GM10248 (cell line): ENCODE measurements at regions not wholly inside any gene's neighbourhood (a gene's known extent, or its start where the extent isn't known, plus 50 kb on each side); places are given as distances from the start of the nearest gene placed in this dataset.

ENCODE experiments used
- CTCF ChIA-PET: fragments of 300-600 bp; sonication (Branson Sonifier 250); formaldehyde crosslinking; extraction: SDS; loops from one replicate; lab custom pipeline; 2021; ENCODE audit warnings: antibody characterized with exemption; lab: Yijun Ruan, JAX
- POLR2A ChIA-PET: fragments of 350-650 bp; sonication (Branson Sonifier 250); formaldehyde crosslinking; extraction: SDS; loops from one replicate; lab custom pipeline; 2020; ENCODE audit warnings: antibody characterized with exemption; lab: Yijun Ruan, JAX
- DNase-seq: peaks from one replicate; pipeline ENCODE4 v3.0.0; 2012; ENCODE audit errors: extremely low spot score
- TF ChIP-seq, protein P1 (sequence below): IDR thresholded peaks from 2 replicates; pipeline ENCODE4 v1.5.1; 2012; ENCODE audit warnings: mild to moderate bottlenecking, low read depth; ENCODE audit errors: extremely low read depth, missing control alignments, control extremely low read depth

DNA sequence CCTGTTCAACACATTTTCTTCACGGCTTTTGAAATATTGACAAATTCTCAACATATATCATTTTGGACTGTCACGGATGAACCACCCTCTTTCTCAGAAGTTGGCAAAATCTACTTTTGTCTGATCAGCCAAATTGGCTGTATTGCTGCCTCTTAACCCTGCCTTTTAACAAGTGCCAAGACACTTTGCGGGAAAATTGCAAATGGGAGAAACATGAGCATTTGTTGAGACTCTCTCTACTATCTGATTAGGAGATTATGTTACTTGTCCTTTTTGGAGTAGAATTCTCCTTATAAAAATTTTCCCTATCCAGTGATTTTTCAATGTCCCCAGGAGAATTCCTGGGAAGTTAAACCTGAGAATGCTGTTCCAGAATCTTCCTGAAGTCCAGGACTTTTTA, 256.2 kb upstream of the ZSWIM2 start:
- CTCF ChIA-PET = interaction anchor here (0.8 kb wide), 1 partner anchor 68 kb away, joined by 3 read pairs; no protein-coding TSS in a partner anchor
- no peak for DNase-seq
- TF ChIP-seq, protein P1, sequence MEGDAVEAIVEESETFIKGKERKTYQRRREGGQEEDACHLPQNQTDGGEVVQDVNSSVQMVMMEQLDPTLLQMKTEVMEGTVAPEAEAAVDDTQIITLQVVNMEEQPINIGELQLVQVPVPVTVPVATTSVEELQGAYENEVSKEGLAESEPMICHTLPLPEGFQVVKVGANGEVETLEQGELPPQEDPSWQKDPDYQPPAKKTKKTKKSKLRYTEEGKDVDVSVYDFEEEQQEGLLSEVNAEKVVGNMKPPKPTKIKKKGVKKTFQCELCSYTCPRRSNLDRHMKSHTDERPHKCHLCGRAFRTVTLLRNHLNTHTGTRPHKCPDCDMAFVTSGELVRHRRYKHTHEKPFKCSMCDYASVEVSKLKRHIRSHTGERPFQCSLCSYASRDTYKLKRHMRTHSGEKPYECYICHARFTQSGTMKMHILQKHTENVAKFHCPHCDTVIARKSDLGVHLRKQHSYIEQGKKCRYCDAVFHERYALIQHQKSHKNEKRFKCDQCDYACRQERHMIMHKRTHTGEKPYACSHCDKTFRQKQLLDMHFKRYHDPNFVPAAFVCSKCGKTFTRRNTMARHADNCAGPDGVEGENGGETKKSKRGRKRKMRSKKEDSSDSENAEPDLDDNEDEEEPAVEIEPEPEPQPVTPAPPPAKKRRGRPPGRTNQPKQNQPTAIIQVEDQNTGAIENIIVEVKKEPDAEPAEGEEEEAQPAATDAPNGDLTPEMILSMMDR = no peak
- POLR2A ChIA-PET = no interaction called here

DNA sequence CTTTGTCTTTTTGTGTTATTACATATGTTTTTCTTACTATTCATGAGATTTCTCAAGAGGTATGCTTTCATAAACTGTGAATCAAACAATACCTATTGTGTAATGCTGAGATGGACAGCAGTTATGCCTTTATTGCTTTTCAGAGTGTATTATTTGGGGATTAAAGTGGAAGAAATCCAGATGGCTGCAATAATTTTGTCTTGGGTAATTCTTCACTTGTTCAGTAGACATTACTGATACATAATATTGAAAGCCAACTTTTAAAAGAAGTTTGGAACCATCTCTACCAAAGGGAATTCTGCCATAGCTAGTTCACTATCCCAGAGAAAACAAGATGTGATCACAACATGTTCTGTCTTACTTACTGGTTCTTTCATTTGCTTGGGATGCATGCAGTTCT, 253.4 kb upstream of the ZSWIM2 start:
- ChIA-PET POLR2A (no interaction called here), CTCF (no interaction called here)
- no peak for DNase-seq
- TF ChIP-seq, protein P1 = no peak

DNA sequence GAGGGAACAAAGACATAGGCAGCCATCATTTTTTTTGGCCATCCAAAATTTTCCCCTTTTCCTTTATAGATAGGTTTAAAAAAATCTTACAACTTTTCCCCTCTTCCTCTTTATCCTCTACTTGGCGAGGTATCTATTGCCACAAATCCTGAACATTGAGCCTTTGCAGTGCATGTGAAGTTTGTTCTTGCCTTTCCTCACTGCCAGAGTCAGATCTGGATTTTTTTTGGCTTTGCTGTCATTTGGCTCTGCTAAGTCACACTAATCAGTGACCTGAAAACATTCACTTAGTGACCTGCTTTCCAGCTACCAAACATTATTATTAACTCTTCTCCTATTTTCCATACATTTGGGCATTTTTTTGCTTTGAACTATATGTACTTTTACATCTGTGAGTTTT, 249.2 kb upstream of the ZSWIM2 start:
- DNase-seq = no peak
- ChIA-PET CTCF (no interaction called here), POLR2A (no interaction called here)
- TF ChIP-seq, protein P1 = no peak

DNA sequence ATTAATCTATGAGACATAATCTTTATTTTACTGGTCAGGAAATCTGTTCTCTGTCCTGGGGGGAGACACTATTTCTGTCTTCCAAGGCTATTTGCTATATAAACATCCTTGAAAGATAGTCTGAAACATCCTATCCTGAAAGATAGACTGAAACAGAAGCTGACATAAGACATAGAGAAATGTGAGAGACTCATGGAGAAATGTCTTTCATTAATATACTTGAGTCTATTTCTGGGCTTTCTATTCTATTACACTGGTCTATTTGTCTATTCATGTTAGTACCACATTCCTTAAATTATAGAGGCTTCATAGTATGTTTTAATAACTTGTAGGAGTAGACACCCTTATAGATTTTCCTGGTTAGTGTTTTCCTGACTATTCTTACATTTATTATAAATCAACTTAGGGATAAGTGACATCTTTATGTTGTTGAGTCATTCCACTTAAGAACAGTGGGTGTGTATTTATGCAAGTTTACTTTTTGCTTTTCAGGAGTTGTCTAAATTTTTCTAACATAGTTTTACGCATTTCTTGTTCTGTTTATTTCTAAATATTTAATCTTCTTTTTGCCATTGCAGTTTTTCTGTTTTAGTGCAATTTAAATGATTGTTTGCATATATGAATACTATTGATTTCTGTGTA, 244.9 kb upstream of the ZSWIM2 start:
- no peak for DNase-seq
- POLR2A ChIA-PET = no interaction called here
- CTCF ChIA-PET = interaction anchor here (1.5 kb wide), 1 partner anchor 9 kb away, joined by 4 read pairs; no protein-coding TSS in a partner anchor
- TF ChIP-seq, protein P1 = no peak

- TF ChIP-seq, protein P1 = no peak
- POLR2A ChIA-PET = no interaction called here
- DNase-seq = no peak
- CTCF ChIA-PET = no interaction called here
These were observed 242.7 kb upstream of the ZSWIM2 start for GRCh38 chr2:187091664-187092063.

- TF ChIP-seq, protein P1 = no peak
- no peak for DNase-seq
- CTCF ChIA-PET = interaction anchor here (1.2 to 1.7 kb wide), 2 partner anchors 9 to 13 kb away, joined by 3 to 4 read pairs; no protein-coding TSS in a partner anchor
- POLR2A ChIA-PET = no interaction called here
These were observed 235.6 kb upstream of the ZSWIM2 start for GRCh38 chr2:187084524-187084923.

DNA sequence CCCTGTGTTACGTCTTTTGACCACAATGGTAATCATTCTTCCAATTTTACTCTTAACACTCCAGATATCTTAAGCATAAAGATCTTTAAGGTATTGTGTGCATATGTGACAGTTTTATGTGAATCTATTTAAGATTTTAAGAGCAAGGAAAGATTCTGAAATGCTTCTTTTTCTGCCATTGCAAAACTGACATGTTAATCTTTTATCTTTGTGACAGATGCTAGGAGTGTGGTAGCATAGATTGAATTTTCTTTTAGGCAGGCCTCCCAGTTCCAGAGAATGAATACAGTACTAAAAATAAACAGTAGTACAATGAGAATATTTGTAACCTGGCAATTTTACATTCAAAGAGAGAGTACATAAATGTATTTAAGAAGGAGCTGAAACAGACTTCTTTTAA, 232.5 kb upstream of the ZSWIM2 start:
- ChIA-PET CTCF (no interaction called here), POLR2A (no interaction called here)
- TF ChIP-seq, protein P1 = no peak
- DNase-seq = no peak
